ENCODE measurements at regions not wholly inside any gene's neighbourhood (a gene's known extent, or its start where the extent isn't known, plus 50 kb on each side); places are given as distances from the start of the nearest gene placed in this dataset.

GRCh38 chr16:66165879-66166278 is 200.6 kb upstream of the CDH5 start:
- no peak for TF ChIP-seq CTCF (conservative IDR thresholded peaks at IDR 0.05)
- Mint-ChIP-seq H3K27ac (ENCODE audit: unreplicated experiment) (no peak overlapping the region), H3K4me3 (no peak overlapping the region)

GRCh38 chr16:66164581-66165247 is 201.8 kb upstream of the CDH5 start:
- TF ChIP-seq CTCF (conservative IDR thresholded peaks at IDR 0.05) = no peak
- no peak overlapping the region for H3K4me3 Mint-ChIP-seq
- peaks cover 3% of the 10 kb centered on the region for H3K27me3 Mint-ChIP-seq (ENCODE audit: low read depth)
- no peaks in the 10 kb centered on the region for H3K9me3 Mint-ChIP-seq
- no peak overlapping the region for H3K27ac Mint-ChIP-seq (ENCODE audit: unreplicated experiment)
- H3K36me3 Mint-ChIP-seq (ENCODE audit: low read depth) = no peaks in the 10 kb centered on the region
- no peak for DNase-seq (ENCODE audit: low read depth, low spot score)
- H3K4me1 Mint-ChIP-seq = no peaks in the 10 kb centered on the region

More at GRCh38 chr16:66165879-66166278, 200.6 kb upstream of the CDH5 start:
- H3K27me3 Mint-ChIP-seq (ENCODE audit: low read depth) = no peaks in the 10 kb centered on the region
- DNase-seq (ENCODE audit: low read depth, low spot score) = no peak
- no peaks in the 10 kb centered on the region for H3K4me1 Mint-ChIP-seq
- no peaks in the 10 kb centered on the region for H3K9me3 Mint-ChIP-seq
- H3K36me3 Mint-ChIP-seq (ENCODE audit: low read depth) = no peaks in the 10 kb centered on the region

GRCh38 chr16:66162821-66163220 is 203.7 kb upstream of the CDH5 start:
- H3K27me3 Mint-ChIP-seq (ENCODE audit: low read depth) = peaks cover 3% of the 10 kb centered on the region
- no peaks in the 10 kb centered on the region for H3K9me3 Mint-ChIP-seq
- no peaks in the 10 kb centered on the region for H3K36me3 Mint-ChIP-seq (ENCODE audit: low read depth)
- DNase-seq (ENCODE audit: low read depth, low spot score) = no peak
- H3K4me1 Mint-ChIP-seq = no peaks in the 10 kb centered on the region
- TF ChIP-seq CTCF (conservative IDR thresholded peaks at IDR 0.05) = no peak
- H3K27ac Mint-ChIP-seq (ENCODE audit: unreplicated experiment) = no peak overlapping the region
- no peak overlapping the region for H3K4me3 Mint-ChIP-seq

DNA sequence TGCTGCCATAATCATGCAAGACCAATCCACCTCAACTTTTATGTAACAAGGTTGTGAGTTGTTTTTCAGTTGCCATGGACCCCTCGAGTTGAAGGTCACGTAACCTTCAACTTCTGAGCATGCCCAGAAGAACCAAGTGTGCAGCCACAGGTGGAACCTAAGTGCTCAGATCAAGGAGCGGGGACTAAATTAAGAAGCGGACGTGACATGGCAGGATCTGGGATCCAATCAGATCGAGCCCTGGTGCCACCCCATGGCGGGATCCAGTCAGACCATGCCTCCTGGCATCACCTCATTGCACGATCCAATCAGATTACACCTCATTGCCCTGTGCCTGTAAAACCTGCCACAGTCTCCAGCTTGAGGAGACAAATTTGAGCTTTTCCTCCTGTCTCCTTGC is 204.5 kb upstream of the CDH5 start:
- H3K27ac Mint-ChIP-seq (ENCODE audit: unreplicated experiment) = no peak overlapping the region
- no peak overlapping the region for H3K4me3 Mint-ChIP-seq
- no peaks in the 10 kb centered on the region for H3K9me3 Mint-ChIP-seq
- peaks cover 3% of the 10 kb centered on the region for H3K27me3 Mint-ChIP-seq (ENCODE audit: low read depth)
- H3K36me3 Mint-ChIP-seq (ENCODE audit: low read depth) = no peaks in the 10 kb centered on the region
- no peak for DNase-seq (ENCODE audit: low read depth, low spot score)
- TF ChIP-seq CTCF (conservative IDR thresholded peaks at IDR 0.05) = no peak
- no peaks in the 10 kb centered on the region for H3K4me1 Mint-ChIP-seq

DNA sequence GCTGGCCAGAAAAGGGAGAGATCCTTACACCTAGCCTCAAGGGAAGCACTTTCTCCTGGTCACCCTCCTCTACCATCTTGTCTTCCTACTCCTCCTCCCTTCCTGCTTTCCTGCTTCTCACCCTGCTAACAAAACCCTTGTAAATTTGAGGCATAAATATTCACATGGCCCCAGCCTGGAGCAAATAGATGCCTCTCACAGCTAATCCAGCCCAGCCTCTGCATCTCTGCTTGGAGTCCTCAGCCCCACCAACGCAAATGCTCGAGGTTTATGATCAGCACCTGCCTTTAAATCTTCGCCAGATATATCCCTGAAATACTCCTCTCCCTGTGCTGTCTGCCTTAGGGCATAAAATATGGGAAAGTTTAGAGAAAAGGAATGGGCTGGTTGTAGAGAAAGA is 205.2 kb upstream of the CDH5 start:
- Mint-ChIP-seq H3K36me3 (ENCODE audit: low read depth) (no peaks in the 10 kb centered on the region), H3K4me1 (peaks cover 5% of the 10 kb centered on the region), H3K4me3 (no peak overlapping the region), H3K9me3 (no peaks in the 10 kb centered on the region), H3K27me3 (ENCODE audit: low read depth) (peaks cover 3% of the 10 kb centered on the region), H3K27ac (ENCODE audit: unreplicated experiment) (no peak overlapping the region)
- DNase-seq (ENCODE audit: low read depth, low spot score) = no peak
- no peak for TF ChIP-seq CTCF (conservative IDR thresholded peaks at IDR 0.05)
